ENCODE measurements at regions not wholly inside any gene's neighbourhood (a gene's known extent, or its start where the extent isn't known, plus 50 kb on each side); places are given as distances from the start of the nearest gene placed in this dataset.

GRCh38 chr7:20959281-20959680 is 172.6 kb upstream of the SP8 start:
- H3K36me3 Mint-ChIP-seq: no peaks in the 10 kb centered on the region
- H3K79me2 ChIP-seq (ENCODE audit: insufficient read depth, low read length): no peaks in the 10 kb centered on the region
- peaks cover 0 to 4% of the 10 kb centered on the region in 2 donors for H3K9me3 ChIP-seq (replicated peaks in 1 of 2; ENCODE audit: control insufficient read depth in 1 of 2, insufficient read depth in 1 of 2, low read length in 2 of 2)
- H3K4me3 Mint-ChIP-seq: no peak overlapping the region
- no peak for DNase-seq
- H4K20me1 ChIP-seq (ENCODE audit: insufficient read depth, low read length): no peaks in the 10 kb centered on the region
- no peak overlapping the region for H3K27ac Mint-ChIP-seq
- TF ChIP-seq, protein P1, sequence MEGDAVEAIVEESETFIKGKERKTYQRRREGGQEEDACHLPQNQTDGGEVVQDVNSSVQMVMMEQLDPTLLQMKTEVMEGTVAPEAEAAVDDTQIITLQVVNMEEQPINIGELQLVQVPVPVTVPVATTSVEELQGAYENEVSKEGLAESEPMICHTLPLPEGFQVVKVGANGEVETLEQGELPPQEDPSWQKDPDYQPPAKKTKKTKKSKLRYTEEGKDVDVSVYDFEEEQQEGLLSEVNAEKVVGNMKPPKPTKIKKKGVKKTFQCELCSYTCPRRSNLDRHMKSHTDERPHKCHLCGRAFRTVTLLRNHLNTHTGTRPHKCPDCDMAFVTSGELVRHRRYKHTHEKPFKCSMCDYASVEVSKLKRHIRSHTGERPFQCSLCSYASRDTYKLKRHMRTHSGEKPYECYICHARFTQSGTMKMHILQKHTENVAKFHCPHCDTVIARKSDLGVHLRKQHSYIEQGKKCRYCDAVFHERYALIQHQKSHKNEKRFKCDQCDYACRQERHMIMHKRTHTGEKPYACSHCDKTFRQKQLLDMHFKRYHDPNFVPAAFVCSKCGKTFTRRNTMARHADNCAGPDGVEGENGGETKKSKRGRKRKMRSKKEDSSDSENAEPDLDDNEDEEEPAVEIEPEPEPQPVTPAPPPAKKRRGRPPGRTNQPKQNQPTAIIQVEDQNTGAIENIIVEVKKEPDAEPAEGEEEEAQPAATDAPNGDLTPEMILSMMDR (IDR thresholded peaks at IDR 0.05): no peak
- peaks cover 0 to 3% (median 2%) of the 10 kb centered on the region in 3 donors for H3K27me3 Mint-ChIP-seq (ENCODE audit: low read depth in 3 of 3)
- no peaks in the 10 kb centered on the region for H3K4me1 ChIP-seq (ENCODE audit: control insufficient read depth in 1 of 2, insufficient read depth in 2 of 2, low read length in 2 of 2)
- no peak overlapping the region for H3K9ac ChIP-seq (ENCODE audit: insufficient read depth, low read length, poor library complexity, severe bottlenecking)
- H3K4me1 Mint-ChIP-seq: no peaks in the 10 kb centered on the region
- no peak overlapping the region for H3K27ac ChIP-seq (ENCODE audit: low read depth in 1 of 2, low read length in 2 of 2)
- intact Hi-C loops (cut with micrococcal nuclease): no loop called here
- H3K4me2 ChIP-seq (replicated peaks; ENCODE audit: extremely low read depth, low read length, poor library complexity, severe bottlenecking): no peak overlapping the region
- H3K4me3 ChIP-seq (replicated peaks in 1 of 3; ENCODE audit: low read depth in 2 of 3, low read length in 3 of 3): no peak overlapping the region
- H3K9me3 Mint-ChIP-seq: peaks cover 0 to 4% (median 0%) of the 10 kb centered on the region in 7 donors
- no CpG with 5 or more reads among the region's 1 CpG for WGBS (ENCODE audit: insufficient coverage)
- no peaks in the 10 kb centered on the region for H3K36me3 ChIP-seq (replicated peaks in 1 of 2; ENCODE audit: control insufficient read depth in 1 of 2, insufficient read depth in 2 of 2, low read length in 2 of 2)
- no peaks in the 10 kb centered on the region for H3K27me3 ChIP-seq (ENCODE audit: control insufficient read depth in 2 of 2, insufficient read depth in 2 of 2, low read length in 2 of 2)
- H2AFZ ChIP-seq (ENCODE audit: insufficient read depth, low read depth, low read length, poor library complexity, severe bottlenecking): no peak overlapping the region

DNA sequence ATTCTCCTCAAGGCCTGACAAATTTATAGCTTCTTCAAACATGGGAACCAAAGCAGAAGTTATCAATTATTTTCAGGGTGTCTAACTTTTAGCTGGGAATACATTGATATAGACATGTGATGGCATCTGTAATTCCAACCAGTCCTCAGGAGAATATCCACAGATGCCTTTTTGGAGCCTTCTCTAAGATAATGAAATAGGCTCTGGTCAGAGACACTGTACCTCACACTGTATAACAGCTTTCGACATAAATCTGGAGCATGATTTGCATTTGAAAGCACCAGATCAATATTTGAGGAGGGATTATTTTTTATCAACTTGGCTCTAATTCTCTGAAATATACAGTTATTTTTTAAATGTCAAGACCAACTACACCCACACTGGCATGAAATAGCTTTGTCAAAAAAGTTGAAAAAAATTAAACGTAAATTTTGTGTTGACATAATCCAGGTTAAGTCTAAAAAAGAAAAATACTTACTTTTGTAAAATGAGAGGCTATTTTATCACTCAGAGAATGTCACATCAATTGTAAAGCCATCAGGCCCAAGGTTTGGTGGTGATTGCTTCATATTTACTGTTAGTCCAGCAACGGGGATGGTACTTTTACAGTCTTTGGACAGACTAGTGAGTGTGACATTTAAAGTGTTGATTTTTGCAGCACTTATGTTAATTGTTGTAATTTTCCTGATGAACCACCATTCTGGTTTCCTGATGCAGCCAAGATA is 177.0 kb upstream of the SP8 start:
- H3K27ac Mint-ChIP-seq: no peak overlapping the region
- no peaks in the 10 kb centered on the region for H3K36me3 Mint-ChIP-seq
- no peak for DNase-seq
- no CpG with 5 or more reads among the region's 3 CpGs for whole genome bisulfite sequencing (ENCODE audit: insufficient coverage)
- no peaks in the 10 kb centered on the region for H3K4me1 Mint-ChIP-seq
- no peaks in the 10 kb centered on the region for H3K79me2 ChIP-seq (ENCODE audit: insufficient read depth, low read length)
- TF ChIP-seq, protein P1 (IDR thresholded peaks at IDR 0.05): no peak
- H3K4me3 Mint-ChIP-seq: no peak overlapping the region
- H3K4me1 ChIP-seq (ENCODE audit: control insufficient read depth in 1 of 2, insufficient read depth in 2 of 2, low read length in 2 of 2): no peaks in the 10 kb centered on the region
- no peak overlapping the region for H2AFZ ChIP-seq (ENCODE audit: insufficient read depth, low read depth, low read length, poor library complexity, severe bottlenecking)
- H3K9me3 ChIP-seq (replicated peaks in 1 of 2; ENCODE audit: control insufficient read depth in 1 of 2, insufficient read depth in 1 of 2, low read length in 2 of 2): peaks cover 0 to 4% of the 10 kb centered on the region in 2 donors
- H3K4me3 ChIP-seq (replicated peaks in 1 of 3; ENCODE audit: low read depth in 2 of 3, low read length in 3 of 3): no peak overlapping the region
- H3K36me3 ChIP-seq (replicated peaks in 1 of 2; ENCODE audit: control insufficient read depth in 1 of 2, insufficient read depth in 2 of 2, low read length in 2 of 2): no peaks in the 10 kb centered on the region
- no peak overlapping the region for H3K4me2 ChIP-seq (replicated peaks; ENCODE audit: extremely low read depth, low read length, poor library complexity, severe bottlenecking)
- H4K20me1 ChIP-seq (ENCODE audit: insufficient read depth, low read length): no peaks in the 10 kb centered on the region
- peaks cover 0 to 4% (median 0%) of the 10 kb centered on the region in 3 donors for H3K27me3 Mint-ChIP-seq (ENCODE audit: low read depth in 3 of 3)
- peaks cover 0 to 7% (median 0%) of the 10 kb centered on the region in 7 donors for H3K9me3 Mint-ChIP-seq
- no peak overlapping the region for H3K9ac ChIP-seq (ENCODE audit: insufficient read depth, low read length, poor library complexity, severe bottlenecking)
- no peaks in the 10 kb centered on the region for H3K27me3 ChIP-seq (ENCODE audit: control insufficient read depth in 2 of 2, insufficient read depth in 2 of 2, low read length in 2 of 2)
- intact Hi-C loops (cut with micrococcal nuclease): no loop called here
- H3K27ac ChIP-seq (ENCODE audit: low read depth in 1 of 2, low read length in 2 of 2): no peak overlapping the region

All from CD14-positive monocyte (primary cell).